ENCODE measurements at regions not wholly inside any gene's neighbourhood (a gene's known extent, or its start where the extent isn't known, plus 50 kb on each side); places are given as distances from the start of the nearest gene placed in this dataset.

DNA sequence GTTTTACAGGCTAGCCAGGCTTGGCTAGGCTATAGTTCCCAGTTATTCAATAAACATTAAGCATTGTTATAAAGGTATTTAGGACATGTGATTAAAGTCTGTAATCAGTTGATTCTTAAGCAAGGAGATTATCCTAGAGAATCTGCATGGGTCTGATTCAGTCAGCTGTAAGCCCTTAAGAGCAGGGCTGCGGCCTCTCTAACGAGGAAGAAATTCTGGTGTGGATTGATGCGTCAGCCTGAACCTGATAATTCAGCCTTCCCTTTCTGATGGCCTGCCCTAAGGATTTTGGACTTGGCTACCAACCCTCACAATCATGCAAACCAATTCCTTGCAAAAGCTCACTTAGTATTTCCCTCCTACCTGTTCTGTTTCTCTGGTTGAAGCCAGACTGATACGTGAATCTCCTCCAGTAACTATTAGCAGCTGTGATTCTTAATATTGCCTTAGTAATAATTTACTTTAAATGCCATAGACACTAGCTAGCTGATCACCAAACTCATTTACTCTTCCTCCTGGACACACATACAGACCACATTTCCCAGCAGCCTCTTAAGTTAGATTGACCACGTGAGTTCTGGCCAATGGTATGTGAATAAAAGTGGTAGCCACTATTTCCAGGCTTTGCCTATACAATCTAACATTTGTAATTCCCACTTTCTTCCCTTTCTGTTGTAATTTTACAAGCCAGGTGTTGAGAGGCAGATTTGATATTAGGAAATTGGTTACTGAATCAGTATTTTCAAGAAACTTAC is 678.0 kb upstream of the INTU start:
- no peak for TF ChIP-seq GABPA (IDR thresholded peaks at IDR 0.05; ENCODE audit: low read depth)
- TF ChIP-seq REST (IDR thresholded peaks at IDR 0.05; ENCODE audit: insufficient replicate concordance, low read depth): no peak
- Histone ChIP-seq H3K4me3 (replicated peaks; ENCODE audit: insufficient read depth, low read length) (no peak overlapping the region), H3K27ac (replicated peaks) (no peak overlapping the region), H3K27me3 (ENCODE audit: insufficient read depth, poor library complexity, severe bottlenecking) (no peaks in the 10 kb centered on the region)
- DNase-seq (ENCODE audit: low read depth in 1 of 2, low spot score in 1 of 2): no peak

DNA sequence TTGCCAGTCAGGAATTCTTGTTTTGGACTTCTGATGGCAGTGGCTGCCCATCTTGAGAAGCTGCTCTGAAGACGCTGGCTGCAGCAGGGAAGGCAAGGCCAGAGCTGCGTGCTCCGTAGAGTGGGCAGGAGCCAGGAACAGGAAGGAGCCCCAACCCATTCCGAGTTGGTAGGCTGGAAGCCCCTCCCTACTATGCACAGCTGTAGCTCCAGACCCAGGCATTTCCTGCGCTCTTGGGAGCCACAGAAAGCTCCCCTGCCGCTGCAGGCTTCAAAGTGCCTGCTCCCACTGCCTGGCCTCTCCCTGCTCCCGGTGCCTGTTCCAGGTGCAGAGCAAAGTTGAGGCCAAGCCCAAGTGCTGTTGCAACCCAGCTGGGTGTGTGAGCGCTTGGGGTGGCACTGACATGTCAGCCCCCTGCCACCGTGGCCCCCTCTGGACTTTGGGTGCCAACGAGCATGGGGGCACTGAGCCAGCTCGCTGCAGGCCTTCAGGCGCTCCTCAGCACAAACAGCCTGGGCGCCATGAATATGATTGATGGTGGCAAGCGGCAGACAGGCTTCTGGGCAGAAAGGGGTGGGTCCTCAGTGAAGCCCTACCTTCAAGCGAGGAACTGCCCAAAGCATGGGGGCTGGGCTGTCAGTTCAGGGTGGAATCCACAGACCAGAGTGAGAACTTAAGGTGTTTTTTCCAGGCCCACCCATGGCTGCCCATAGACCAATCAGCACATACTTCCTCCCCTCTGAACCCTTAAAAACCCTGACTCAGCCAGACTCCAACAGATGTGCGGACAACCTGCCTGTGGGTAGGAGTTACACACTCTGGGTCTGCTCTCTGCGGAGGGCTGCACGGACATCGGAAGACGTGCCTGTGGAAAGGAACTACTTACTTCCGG is 677.2 kb upstream of the INTU start:
- no peak overlapping the region for H3K27ac ChIP-seq (replicated peaks)
- TF ChIP-seq SPI1 (IDR thresholded peaks at IDR 0.05; ENCODE audit: borderline replicate concordance, low read depth) (no peak), POLR2AphosphoS5 (IDR thresholded peaks at IDR 0.05; ENCODE audit: low read depth) (no peak), CTCF (IDR thresholded peaks at IDR 0.05; ENCODE audit: insufficient read depth, low read length) (no peak), GABPA (IDR thresholded peaks at IDR 0.05; ENCODE audit: low read depth) (no peak), REST (IDR thresholded peaks at IDR 0.05; ENCODE audit: insufficient replicate concordance, low read depth) (no peak)
- no peak overlapping the region for H3K4me3 ChIP-seq (replicated peaks; ENCODE audit: insufficient read depth, low read length)
- no peak for DNase-seq (ENCODE audit: low read depth in 1 of 2, low spot score in 1 of 2)
- no peaks in the 10 kb centered on the region for H3K27me3 ChIP-seq (ENCODE audit: insufficient read depth, poor library complexity, severe bottlenecking)

DNA sequence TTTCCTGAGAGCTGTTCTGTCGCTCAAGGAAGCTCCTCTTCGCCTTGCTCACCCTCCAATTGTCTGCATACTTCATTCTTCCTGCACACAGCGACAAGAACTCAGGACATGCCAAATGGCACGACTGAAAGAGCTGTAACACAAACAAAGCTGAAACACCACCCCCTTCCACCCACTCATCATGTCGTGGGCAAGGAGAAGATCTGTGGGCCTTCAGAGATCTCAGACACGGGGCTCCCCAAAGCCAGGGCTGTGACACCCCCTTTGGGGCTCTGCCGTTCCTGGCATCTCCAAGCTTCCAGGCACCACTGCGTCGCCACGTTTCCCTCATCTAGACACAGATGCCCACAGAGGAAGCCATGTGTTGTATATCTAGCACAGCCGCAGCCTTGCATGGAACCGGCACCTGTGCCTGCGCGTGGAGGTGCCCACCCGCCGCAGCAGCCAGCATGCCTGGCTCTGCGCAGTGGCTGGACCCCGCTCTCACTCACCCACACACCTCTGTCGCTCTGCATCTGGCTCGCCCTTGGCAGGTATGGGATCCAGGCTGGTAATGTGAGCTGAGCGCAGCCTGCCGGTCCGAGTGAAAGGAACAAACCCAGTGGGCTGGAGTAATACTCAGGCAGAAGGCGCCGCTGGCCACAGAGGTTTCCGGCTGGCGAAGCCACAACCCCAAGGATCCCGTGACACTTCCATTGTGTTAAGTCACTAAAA is 676.4 kb upstream of the INTU start:
- Histone ChIP-seq H3K27me3 (ENCODE audit: insufficient read depth, poor library complexity, severe bottlenecking) (no peaks in the 10 kb centered on the region), H3K4me3 (replicated peaks; ENCODE audit: insufficient read depth, low read length) (no peak overlapping the region), H3K27ac (replicated peaks) (no peak overlapping the region)
- TF ChIP-seq GABPA (IDR thresholded peaks at IDR 0.05; ENCODE audit: low read depth): no peak
- no peak for TF ChIP-seq SPI1 (IDR thresholded peaks at IDR 0.05; ENCODE audit: borderline replicate concordance, low read depth)
- no peak for TF ChIP-seq CTCF (IDR thresholded peaks at IDR 0.05; ENCODE audit: insufficient read depth, low read length)
- no peak for TF ChIP-seq REST (IDR thresholded peaks at IDR 0.05; ENCODE audit: insufficient replicate concordance, low read depth)
- TF ChIP-seq POLR2AphosphoS5 (IDR thresholded peaks at IDR 0.05; ENCODE audit: low read depth): no peak
- DNase-seq (ENCODE audit: low read depth in 1 of 2, low spot score in 1 of 2): no peak

Measured in HL-60 (cell line).